DND-41 (cell line): ENCODE measurements at regions not wholly inside any gene's neighbourhood (a gene's known extent, or its start where the extent isn't known, plus 50 kb on each side); places are given as distances from the start of the nearest gene placed in this dataset.

Experiments used
- ATAC-seq: fragments of 200-7000 bp; cut with Tn5 transposase; 3 replicates; pipeline ENCODE4 v1.9.1; 2021; ENCODE audit warnings: low read depth; ENCODE audit not compliant: insufficient read depth
- DNase-seq: peaks from one replicate; pipeline ENCODE4 v3.0.0-alpha.2; 2020
- H2AFZ ChIP-seq: 2 replicates; pipeline ENCODE4 v1.6.0; 2012; ENCODE audit warnings: low read depth, low read length
- H3K27ac ChIP-seq: 2 replicates; pipeline ENCODE4 v1.5.1; 2012; ENCODE audit warnings: low read length, inconsistent platforms
- H3K27me3 ChIP-seq: fragments of 200-600 bp; sonication (generic); 2 replicates; pipeline ENCODE4 v1.6.0; 2012; ENCODE audit warnings: low read length, mild to moderate bottlenecking, inconsistent platforms; ENCODE audit not compliant: insufficient read depth, poor library complexity
- H3K36me3 ChIP-seq: 2 replicates; pipeline ENCODE4 v1.5.1; 2012; ENCODE audit warnings: low read length, inconsistent platforms; ENCODE audit not compliant: insufficient read depth
- H3K4me1 ChIP-seq: 2 replicates; pipeline ENCODE4 v1.5.1; 2012; ENCODE audit warnings: mild to moderate bottlenecking, low read length; ENCODE audit not compliant: insufficient read depth
- H3K4me2 ChIP-seq: 2 replicates; pipeline ENCODE4 v1.6.0; 2012; ENCODE audit warnings: mild to moderate bottlenecking, moderate library complexity, low read length, inconsistent platforms; ENCODE audit not compliant: insufficient read depth
- H3K4me3 ChIP-seq, 2 experiments: fragments of 200-600 bp in 1 of 2; shearing (Covaris generic) in 1 of 2; 2 replicates each; pipeline ENCODE4 v1.5.1; 2012 to 2016; ENCODE audit warnings: inconsistent platforms in 2 of 2, low read length in 2 of 2, mild to moderate bottlenecking in 2 of 2, low read depth in 1 of 2, moderate library complexity in 1 of 2
- H3K79me2 ChIP-seq: 2 replicates; pipeline ENCODE4 v1.6.0; 2012; ENCODE audit warnings: low read length, inconsistent platforms; ENCODE audit not compliant: insufficient read depth
- H3K9ac ChIP-seq: 2 replicates; pipeline ENCODE4 v1.6.0; 2012; ENCODE audit warnings: low read depth, mild to moderate bottlenecking, inconsistent platforms, low read length, moderate library complexity
- H3K9me3 ChIP-seq: 2 replicates; pipeline ENCODE4 v1.5.1; 2012; ENCODE audit warnings: low read length, moderate library complexity, mild to moderate bottlenecking, inconsistent platforms; ENCODE audit not compliant: insufficient read depth, severe bottlenecking
- H4K20me1 ChIP-seq: 2 replicates; pipeline ENCODE4 v1.6.0; 2012; ENCODE audit warnings: low read length; ENCODE audit not compliant: insufficient read depth
- EZH2 ChIP-seq: IDR thresholded peaks from 3 replicates; pipeline ENCODE4 v1.6.1; 2012; ENCODE audit warnings: borderline replicate concordance, low read depth, mild to moderate bottlenecking, moderate library complexity, low read length, inconsistent platforms; ENCODE audit not compliant: severe bottlenecking
- TF ChIP-seq, protein P1 (sequence below): IDR thresholded peaks from 2 replicates; pipeline ENCODE4 v1.5.1; 2012; ENCODE audit warnings: borderline replicate concordance, low read length, moderate library complexity, mild to moderate bottlenecking; ENCODE audit not compliant: poor library complexity, severe bottlenecking; ENCODE audit errors: extremely low read depth

DNA sequence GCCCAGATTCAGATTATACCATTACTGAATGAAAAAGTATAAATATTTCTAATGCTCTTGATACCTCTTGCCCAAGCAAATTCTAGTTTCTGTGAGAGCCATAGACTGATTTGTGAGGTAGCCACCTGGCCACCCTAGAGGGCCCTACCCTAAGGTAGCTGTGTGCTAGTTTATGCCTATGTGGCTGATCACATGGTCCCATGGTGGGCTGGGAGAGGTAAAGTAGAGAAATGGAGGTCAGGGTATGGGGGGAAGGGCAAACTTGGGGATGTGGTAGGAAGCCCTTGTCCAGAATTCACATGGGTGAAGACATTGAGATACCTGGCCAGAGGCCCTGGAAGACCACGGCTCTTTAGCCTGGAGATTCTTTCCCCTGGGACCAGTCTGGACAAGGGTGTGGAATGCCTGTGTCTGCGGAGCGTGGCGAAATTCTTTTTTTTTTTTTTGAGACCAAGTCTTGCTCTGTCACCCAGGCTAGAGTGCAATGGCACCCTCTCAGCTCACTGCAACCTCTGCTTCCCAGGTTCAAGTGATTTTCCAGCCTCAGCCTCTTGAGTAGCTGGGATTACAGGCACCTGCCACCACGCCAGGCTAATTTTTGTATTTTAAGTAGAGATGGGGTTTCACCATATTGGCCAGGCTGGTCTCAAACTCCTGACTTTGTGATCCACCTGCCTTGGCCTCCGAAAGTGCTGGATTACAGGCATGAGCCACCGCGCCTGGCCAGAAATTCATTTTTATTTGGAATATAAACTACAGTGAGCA is 639.4 kb downstream of the ACTR3B start:
- Histone ChIP-seq H3K4me2 (no peak overlapping the region), H3K9ac (no peak overlapping the region), H3K79me2 (no peaks in the 10 kb centered on the region), H2AFZ (no peak overlapping the region), H3K4me1 (no peaks in the 10 kb centered on the region), H3K27me3 (no peaks in the 10 kb centered on the region), H4K20me1 (no peaks in the 10 kb centered on the region), H3K36me3 (no peaks in the 10 kb centered on the region), H3K27ac (no peak overlapping the region), H3K4me3 (no peak overlapping the region), H3K9me3 (peaks cover 6% of the 10 kb centered on the region)
- DNase-seq (no peak), ATAC-seq (no peak)
- TF ChIP-seq EZH2, result no peak

DNA sequence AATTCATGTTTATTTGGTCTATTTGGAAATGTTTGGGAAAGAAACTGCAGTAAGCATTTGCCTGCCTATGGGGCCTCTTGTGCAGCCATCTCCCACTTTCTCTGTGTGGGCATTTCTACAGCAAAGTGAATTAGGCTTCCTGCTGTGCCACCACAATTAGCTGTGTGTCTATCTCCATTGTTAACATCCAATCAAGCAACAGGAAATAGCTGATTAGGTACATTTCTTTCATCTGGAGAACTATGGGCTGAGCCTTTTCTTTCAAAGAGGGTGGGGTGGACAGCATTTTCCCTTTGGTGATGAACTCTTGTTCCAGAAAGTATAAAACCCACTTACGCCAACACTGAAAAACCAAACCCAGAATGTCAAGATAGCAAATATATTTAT is 640.0 kb downstream of the ACTR3B start:
- no peak overlapping the region for H3K4me3 ChIP-seq
- ATAC-seq, result no peak
- H3K9ac ChIP-seq, result no peak overlapping the region
- no peak overlapping the region for H3K4me2 ChIP-seq
- no peak overlapping the region for H2AFZ ChIP-seq
- H3K27me3 ChIP-seq, result no peaks in the 10 kb centered on the region
- no peaks in the 10 kb centered on the region for H3K4me1 ChIP-seq
- no peaks in the 10 kb centered on the region for H3K79me2 ChIP-seq
- no peak for DNase-seq
- H3K36me3 ChIP-seq, result no peaks in the 10 kb centered on the region
- no peak for TF ChIP-seq EZH2
- TF ChIP-seq, protein P1, sequence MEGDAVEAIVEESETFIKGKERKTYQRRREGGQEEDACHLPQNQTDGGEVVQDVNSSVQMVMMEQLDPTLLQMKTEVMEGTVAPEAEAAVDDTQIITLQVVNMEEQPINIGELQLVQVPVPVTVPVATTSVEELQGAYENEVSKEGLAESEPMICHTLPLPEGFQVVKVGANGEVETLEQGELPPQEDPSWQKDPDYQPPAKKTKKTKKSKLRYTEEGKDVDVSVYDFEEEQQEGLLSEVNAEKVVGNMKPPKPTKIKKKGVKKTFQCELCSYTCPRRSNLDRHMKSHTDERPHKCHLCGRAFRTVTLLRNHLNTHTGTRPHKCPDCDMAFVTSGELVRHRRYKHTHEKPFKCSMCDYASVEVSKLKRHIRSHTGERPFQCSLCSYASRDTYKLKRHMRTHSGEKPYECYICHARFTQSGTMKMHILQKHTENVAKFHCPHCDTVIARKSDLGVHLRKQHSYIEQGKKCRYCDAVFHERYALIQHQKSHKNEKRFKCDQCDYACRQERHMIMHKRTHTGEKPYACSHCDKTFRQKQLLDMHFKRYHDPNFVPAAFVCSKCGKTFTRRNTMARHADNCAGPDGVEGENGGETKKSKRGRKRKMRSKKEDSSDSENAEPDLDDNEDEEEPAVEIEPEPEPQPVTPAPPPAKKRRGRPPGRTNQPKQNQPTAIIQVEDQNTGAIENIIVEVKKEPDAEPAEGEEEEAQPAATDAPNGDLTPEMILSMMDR, result no peak
- peaks cover 6% of the 10 kb centered on the region for H3K9me3 ChIP-seq
- H3K27ac ChIP-seq, result no peak overlapping the region
- no peaks in the 10 kb centered on the region for H4K20me1 ChIP-seq

DNA sequence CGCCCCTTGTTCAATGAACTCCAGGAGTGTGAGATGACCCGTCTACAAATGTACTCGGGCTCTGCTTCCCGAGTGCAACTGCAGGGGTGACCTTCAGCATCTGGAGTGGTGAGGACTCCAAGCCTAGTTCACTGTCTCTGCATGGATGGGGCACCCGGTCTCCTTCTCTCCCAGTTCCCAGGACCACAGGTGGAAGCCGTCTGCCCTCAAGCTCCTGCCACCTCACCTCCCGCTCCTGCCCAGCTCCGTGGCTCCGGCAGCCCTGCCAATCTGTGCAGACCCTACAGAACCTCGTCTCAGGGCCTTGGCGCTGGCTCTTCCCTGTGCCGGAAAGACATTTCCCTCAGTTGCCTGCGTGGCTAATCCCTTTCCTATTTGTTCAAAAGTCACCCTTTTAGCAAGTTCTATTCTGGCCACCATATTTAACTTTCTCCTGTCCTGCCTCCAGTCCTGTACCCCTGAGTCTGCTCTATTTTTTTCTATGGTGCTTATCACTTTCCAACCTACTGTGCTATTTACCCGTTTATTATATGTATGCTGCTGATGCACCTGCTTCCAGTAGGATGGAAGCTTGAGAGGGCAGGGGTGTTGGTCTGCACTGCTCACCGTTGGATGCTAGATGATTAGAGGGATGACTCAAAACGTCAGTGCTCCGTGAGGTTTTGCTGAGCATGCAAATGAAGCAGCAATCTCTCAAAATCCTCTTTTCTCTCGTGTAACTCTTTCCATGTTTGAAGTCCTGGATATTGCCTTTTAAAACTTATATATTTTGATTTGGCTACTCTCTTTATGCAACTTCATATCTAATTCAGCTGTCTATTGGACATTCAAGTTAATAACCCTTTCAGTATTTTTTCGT is 641.4 kb downstream of the ACTR3B start:
- no peak overlapping the region for H2AFZ ChIP-seq
- ATAC-seq, result no peak
- H3K9ac ChIP-seq, result no peak overlapping the region
- no peaks in the 10 kb centered on the region for H3K4me1 ChIP-seq
- DNase-seq, result no peak
- TF ChIP-seq, protein P1, result no peak
- no peak for TF ChIP-seq EZH2
- H3K4me3 ChIP-seq, result no peak overlapping the region
- H4K20me1 ChIP-seq, result no peaks in the 10 kb centered on the region
- peaks cover 3% of the 10 kb centered on the region for H3K9me3 ChIP-seq
- H3K79me2 ChIP-seq, result no peaks in the 10 kb centered on the region
- H3K27ac ChIP-seq, result no peak overlapping the region
- H3K27me3 ChIP-seq, result no peaks in the 10 kb centered on the region
- no peaks in the 10 kb centered on the region for H3K36me3 ChIP-seq
- no peak overlapping the region for H3K4me2 ChIP-seq
